Esophagus muscularis mucosa (tissue), 4 donors: ENCODE measurements at regions not wholly inside any gene's neighbourhood (a gene's known extent, or its start where the extent isn't known, plus 50 kb on each side); places are given as distances from the start of the nearest gene placed in this dataset.
"Not testable (repeated sequence)": the region's sequence is repeated elsewhere in the genome, so short reads cannot be mapped to it uniquely, and the experiment has no call there.

ENCODE experiments used
- DNase-seq: peaks from one replicate; pipeline ENCODE4 v3.0.0-alpha.2; 2017; ENCODE audit errors: extremely low spot score
- H3K27ac ChIP-seq, 4 donors: fragments of 200-600 bp; sonication (generic); replicated peaks in 1 of 4; 1 replicate in 3 of 4; 2 replicates in 1 of 4; pipeline ENCODE4 v1.5.1; 2016 to 2019; ENCODE audit warnings: mild to moderate bottlenecking in 1 of 4
- H3K27me3 ChIP-seq, 4 donors: fragments of 200-600 bp; sonication (generic); one replicate each; pipeline versions ENCODE4 v1.5.1 to v1.6.0; 2016 to 2019
- H3K36me3 ChIP-seq, 4 donors: fragments of 200-600 bp; sonication (generic); one replicate each; pipeline ENCODE4 v1.5.1; 2016 to 2019
- H3K4me1 ChIP-seq, 4 donors: fragments of 200-600 bp; sonication (generic); one replicate each; pipeline ENCODE4 v1.5.1; 2016 to 2019
- H3K4me3 ChIP-seq, 4 donors: fragments of 200-600 bp; sonication (generic); 1 replicate in 2 of 4; 2 replicates in 2 of 4; pipeline ENCODE4 v1.5.1; 2016 to 2019; ENCODE audit warnings: mild to moderate bottlenecking in 4 of 4, moderate library complexity in 1 of 4
- H3K9me3 ChIP-seq, 4 donors: fragments of 200-600 bp; sonication (generic); 1 replicate in 3 of 4; 2 replicates in 1 of 4; pipeline ENCODE4 v1.5.1; 2016 to 2019
- EP300 ChIP-seq: sonication (generic); formaldehyde crosslinking; IDR thresholded peaks from one replicate; pipeline ENCODE4 v1.6.1; 2017; ENCODE audit warnings: antibody characterized with exemption
- POLR2A ChIP-seq: fragments of 450-650 bp; IDR thresholded peaks from one replicate; pipeline ENCODE4 v1.6.1; 2017; ENCODE audit warnings: antibody characterized with exemption, moderate library complexity, mild to moderate bottlenecking, low read depth
- POLR2AphosphoS5 ChIP-seq, 2 donors: sonication (generic); formaldehyde crosslinking; IDR thresholded peaks; one replicate each; pipeline ENCODE4 v1.6.1; 2017; ENCODE audit warnings: antibody characterized with exemption in 2 of 2
- WGBS: methylation state at CpG from one replicate; pipeline ENCODE4 v1.1.5; 2018; 5-methylcytosine and 5-hydroxymethylcytosine counted together
- intact Hi-C: fragments of 100-400 bp; cut with DNase I; formaldehyde crosslinking; loops from one replicate; pipeline ENCODE4 v1.15.1; 2023
- TF ChIP-seq, protein P1 (sequence below), 3 experiments: fragments of 200-600 bp in 2 of 3; fragments of 450-650 bp in 1 of 3; sonication (generic) in 2 of 3; IDR thresholded peaks; one replicate each; pipeline ENCODE4 v1.5.1; 2017 to 2019; ENCODE audit warnings: antibody characterized with exemption in 3 of 3, mild to moderate bottlenecking in 2 of 3, moderate library complexity in 1 of 3

DNA sequence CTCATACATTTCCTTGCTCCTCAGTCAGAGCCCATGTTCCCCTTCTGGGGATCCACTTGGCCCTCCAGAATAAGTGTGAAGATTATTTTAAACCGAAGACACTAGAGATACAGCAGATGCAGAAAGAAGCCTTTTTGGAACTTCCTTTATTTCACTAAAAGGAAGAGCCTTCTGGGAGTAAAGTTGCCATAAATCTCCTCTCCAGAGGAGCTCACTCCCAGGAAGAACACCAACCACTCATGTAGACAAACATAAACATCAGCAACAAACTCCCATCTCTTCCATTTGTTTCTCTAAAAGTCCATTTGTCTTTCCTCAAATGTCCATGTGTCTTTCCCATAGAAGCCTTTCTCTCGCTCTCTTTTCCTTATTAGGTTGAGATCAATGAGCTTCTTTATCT, 62.4 kb upstream of the MSH6 start:
- no peak overlapping the region for H3K27ac ChIP-seq
- no peak overlapping the region for H3K4me3 ChIP-seq
- H3K36me3 ChIP-seq = no peaks in the 10 kb centered on the region
- no peak for DNase-seq
- TF ChIP-seq, protein P1, sequence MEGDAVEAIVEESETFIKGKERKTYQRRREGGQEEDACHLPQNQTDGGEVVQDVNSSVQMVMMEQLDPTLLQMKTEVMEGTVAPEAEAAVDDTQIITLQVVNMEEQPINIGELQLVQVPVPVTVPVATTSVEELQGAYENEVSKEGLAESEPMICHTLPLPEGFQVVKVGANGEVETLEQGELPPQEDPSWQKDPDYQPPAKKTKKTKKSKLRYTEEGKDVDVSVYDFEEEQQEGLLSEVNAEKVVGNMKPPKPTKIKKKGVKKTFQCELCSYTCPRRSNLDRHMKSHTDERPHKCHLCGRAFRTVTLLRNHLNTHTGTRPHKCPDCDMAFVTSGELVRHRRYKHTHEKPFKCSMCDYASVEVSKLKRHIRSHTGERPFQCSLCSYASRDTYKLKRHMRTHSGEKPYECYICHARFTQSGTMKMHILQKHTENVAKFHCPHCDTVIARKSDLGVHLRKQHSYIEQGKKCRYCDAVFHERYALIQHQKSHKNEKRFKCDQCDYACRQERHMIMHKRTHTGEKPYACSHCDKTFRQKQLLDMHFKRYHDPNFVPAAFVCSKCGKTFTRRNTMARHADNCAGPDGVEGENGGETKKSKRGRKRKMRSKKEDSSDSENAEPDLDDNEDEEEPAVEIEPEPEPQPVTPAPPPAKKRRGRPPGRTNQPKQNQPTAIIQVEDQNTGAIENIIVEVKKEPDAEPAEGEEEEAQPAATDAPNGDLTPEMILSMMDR (IDR thresholded peaks at IDR 0.05) = no peak
- TF ChIP-seq POLR2A (no peak), EP300 (no peak), POLR2AphosphoS5 (IDR thresholded peaks at IDR 0.05) (no peak)
- intact Hi-C loops = no loop called here
- no peaks in the 10 kb centered on the region for H3K27me3 ChIP-seq
- H3K4me1 ChIP-seq = no peaks in the 10 kb centered on the region
- WGBS = 74% methylated on average over 2 of the region's 2 CpGs
- H3K9me3 ChIP-seq = no peaks in the 10 kb centered on the region

DNA sequence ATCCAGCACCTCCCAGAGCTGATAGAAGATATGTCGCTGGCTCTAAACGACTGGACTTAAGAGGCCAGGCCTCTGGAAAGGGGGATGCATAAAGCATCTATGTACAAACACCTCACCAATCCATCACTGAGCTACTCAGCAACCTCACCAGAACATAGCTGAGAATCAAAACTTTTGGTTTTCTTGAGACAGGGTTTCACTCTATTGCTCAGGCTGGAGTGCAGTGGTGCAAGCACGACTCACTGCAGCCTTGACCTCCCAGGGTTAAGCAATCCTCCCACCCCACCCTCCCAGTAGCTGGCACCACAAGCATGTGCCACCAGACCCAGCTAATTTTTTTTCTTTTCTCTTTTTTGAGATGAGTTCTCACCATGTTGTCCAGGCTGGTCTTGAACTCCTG, 62.9 kb upstream of the MSH6 start:
- WGBS = 45% methylated on average over 2 of the region's 3 CpGs
- Histone ChIP-seq H3K4me1 (no peaks in the 10 kb centered on the region), H3K27ac (no peak overlapping the region), H3K9me3 (no peaks in the 10 kb centered on the region), H3K36me3 (no peaks in the 10 kb centered on the region), H3K4me3 (no peak overlapping the region), H3K27me3 (no peaks in the 10 kb centered on the region)
- DNase-seq = no peak
- intact Hi-C loops = no loop called here
- no peak for TF ChIP-seq EP300
- TF ChIP-seq, protein P1 (IDR thresholded peaks at IDR 0.05) = no peak
- no peak for TF ChIP-seq POLR2AphosphoS5 (IDR thresholded peaks at IDR 0.05)
- no peak for TF ChIP-seq POLR2A

DNA sequence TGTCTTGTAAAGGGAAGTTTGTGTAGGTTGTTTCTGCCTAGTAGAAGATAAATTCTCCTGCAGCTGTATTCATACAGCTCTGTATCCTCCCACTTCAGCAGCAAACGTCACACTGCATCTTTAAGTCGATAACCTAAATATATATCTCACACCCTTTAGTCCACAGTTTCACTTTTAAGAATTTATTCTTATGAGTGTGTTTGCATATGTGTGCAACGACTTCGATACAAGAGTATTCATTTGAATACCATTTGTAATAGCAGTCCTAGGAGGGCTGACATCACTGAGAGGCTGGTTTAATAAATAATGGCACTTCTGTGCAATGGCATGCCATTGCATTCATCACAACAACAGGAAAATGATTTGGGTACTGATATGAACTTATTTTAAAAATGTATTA, 63.8 kb upstream of the MSH6 start:
- H3K4me1 ChIP-seq = no peaks in the 10 kb centered on the region
- no peaks in the 10 kb centered on the region for H3K9me3 ChIP-seq
- intact Hi-C loops = no loop called here
- H3K27me3 ChIP-seq = no peaks in the 10 kb centered on the region
- TF ChIP-seq, protein P1 (IDR thresholded peaks at IDR 0.05) = no peak
- TF ChIP-seq POLR2AphosphoS5 (IDR thresholded peaks at IDR 0.05) (no peak), EP300 (no peak), POLR2A (no peak)
- no peak overlapping the region for H3K4me3 ChIP-seq
- DNase-seq = no peak
- no peak overlapping the region for H3K27ac ChIP-seq
- 57% methylated on average over 4 of the region's 4 CpGs for WGBS
- H3K36me3 ChIP-seq = no peaks in the 10 kb centered on the region

DNA sequence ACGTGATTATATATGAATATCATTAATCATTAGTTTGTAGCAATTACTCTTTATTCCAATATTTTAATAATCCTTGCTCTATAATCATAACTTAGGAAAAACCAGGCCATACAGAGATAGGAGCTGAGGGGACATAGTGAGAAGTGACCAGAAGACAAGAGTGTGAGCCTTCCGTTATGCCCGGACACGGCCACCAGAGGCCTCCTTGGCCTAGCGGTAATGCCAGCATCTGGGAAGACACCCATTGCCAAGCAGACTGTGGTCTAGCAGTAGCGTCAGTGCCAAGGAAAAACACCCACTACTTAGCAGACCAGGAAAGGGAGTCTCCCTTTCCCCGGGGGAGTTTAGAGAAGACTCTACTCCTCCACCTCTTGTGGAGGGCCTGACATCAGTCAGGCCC, 66.6 kb upstream of the MSH6 start:
- intact Hi-C loops, H3K36me3 ChIP-seq, H3K27me3 ChIP-seq, H3K27ac ChIP-seq, H3K9me3 ChIP-seq, H3K4me3 ChIP-seq, DNase-seq, H3K4me1 ChIP-seq: not testable (repeated sequence)
- 91% methylated on average over 6 of the region's 7 CpGs for WGBS

DNA sequence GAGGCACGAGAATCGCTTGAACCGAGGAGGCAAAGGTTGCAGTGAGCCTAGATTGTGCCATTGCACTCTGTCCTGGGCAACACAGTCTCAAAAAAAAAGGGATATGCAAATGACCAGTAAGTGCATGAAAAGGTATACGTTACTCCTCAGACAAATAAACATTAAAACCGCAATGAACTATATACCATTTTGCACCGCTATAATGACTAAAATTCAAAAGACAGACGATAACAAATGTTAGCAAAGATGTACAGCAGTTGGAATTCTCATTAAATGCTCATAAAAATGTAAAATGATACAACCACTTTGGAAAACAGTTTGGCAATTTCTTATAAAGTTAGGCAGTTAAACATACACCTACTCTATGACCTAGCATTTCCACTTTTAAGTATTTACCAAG, 67.4 kb upstream of the MSH6 start:
- TF ChIP-seq, protein P1 (IDR thresholded peaks at IDR 0.05) = no peak
- TF ChIP-seq POLR2AphosphoS5 (IDR thresholded peaks at IDR 0.05) = no peak
- TF ChIP-seq EP300 = no peak
- no peak for TF ChIP-seq POLR2A
- Histone ChIP-seq H3K4me1 (no peaks in the 10 kb centered on the region), H3K9me3 (no peaks in the 10 kb centered on the region), H3K4me3 (no peak overlapping the region), H3K27ac (no peak overlapping the region), H3K27me3 (no peaks in the 10 kb centered on the region), H3K36me3 (no peaks in the 10 kb centered on the region)
- intact Hi-C loops = no loop called here
- DNase-seq = no peak
- WGBS = 88% methylated on average over 7 of the region's 7 CpGs
